Activated naive CD4-positive, alpha-beta T cell treated with anti-CD3 and anti-CD28 coated beads for 36 hours (primary cell): ENCODE measurements at regions not wholly inside any gene's neighbourhood (a gene's known extent, or its start where the extent isn't known, plus 50 kb on each side); places are given as distances from the start of the nearest gene placed in this dataset.

Experiments
- CTCF ChIA-PET: fragments of 350-600 bp; sonication (Branson Sonifier 250); formaldehyde crosslinking; loops from one replicate; lab custom pipeline; 2021; ENCODE audit warnings: antibody characterized with exemption; lab: Charles Lee
- DNase-seq: peaks from one replicate; pipeline ENCODE4 v3.0.0-alpha.2; 2020
- H3K27ac Mint-ChIP-seq: one replicate; pipeline ENCODE4 v1.8.0; 2021; ENCODE audit warnings: mild to moderate bottlenecking, mixed read lengths
- H3K27me3 Mint-ChIP-seq: one replicate; pipeline ENCODE4 v1.8.0; 2021; ENCODE audit warnings: low read depth, mixed read lengths
- H3K36me3 Mint-ChIP-seq: one replicate; pipeline ENCODE4 v1.8.0; 2021; ENCODE audit warnings: low read depth, mixed read lengths
- H3K4me1 Mint-ChIP-seq: one replicate; pipeline ENCODE4 v1.8.0; 2021; ENCODE audit warnings: low read depth, mixed read lengths
- H3K4me3 Mint-ChIP-seq: one replicate; pipeline ENCODE4 v1.8.0; 2021; ENCODE audit warnings: mild to moderate bottlenecking, moderate library complexity, mixed read lengths
- H3K9me3 Mint-ChIP-seq: one replicate; pipeline ENCODE4 v1.8.0; 2021; ENCODE audit warnings: mixed read lengths
- intact Hi-C: fragments of 100-400 bp; cut with micrococcal nuclease; formaldehyde crosslinking; loops from one replicate; pipeline ENCODE4 v1.15.1; 2023

DNA sequence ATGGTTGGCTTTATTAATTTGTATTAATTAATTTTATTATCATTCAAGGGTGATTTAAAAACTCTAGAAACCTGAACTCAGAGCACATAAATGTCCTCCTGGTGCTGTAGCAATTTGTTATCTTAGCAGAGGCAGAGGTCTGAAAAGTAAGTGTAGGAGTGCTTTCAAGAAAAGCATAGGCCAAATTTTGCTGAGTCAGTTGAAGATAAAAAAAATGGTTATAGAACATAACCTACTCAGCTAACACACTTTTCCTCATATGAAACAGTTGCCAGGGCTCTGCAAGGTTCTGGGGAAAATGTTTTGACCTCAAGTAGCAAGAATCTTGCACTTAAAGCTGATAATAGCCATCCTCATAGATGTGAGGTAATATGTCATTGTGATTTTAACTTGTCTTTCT, 53.5 kb upstream of the CHODL start:
- H3K9me3 Mint-ChIP-seq: peaks cover 10% of the 10 kb centered on the region
- DNase-seq: no peak
- intact Hi-C loops: no loop called here
- no peak overlapping the region for H3K4me3 Mint-ChIP-seq
- no peaks in the 10 kb centered on the region for H3K27me3 Mint-ChIP-seq
- H3K27ac Mint-ChIP-seq: no peak overlapping the region
- no peaks in the 10 kb centered on the region for H3K36me3 Mint-ChIP-seq
- no peaks in the 10 kb centered on the region for H3K4me1 Mint-ChIP-seq
- CTCF ChIA-PET: interaction anchor here (0.7 kb wide), 1 partner anchor 112 kb away, joined by 4 read pairs; no protein-coding TSS in a partner anchor

DNA sequence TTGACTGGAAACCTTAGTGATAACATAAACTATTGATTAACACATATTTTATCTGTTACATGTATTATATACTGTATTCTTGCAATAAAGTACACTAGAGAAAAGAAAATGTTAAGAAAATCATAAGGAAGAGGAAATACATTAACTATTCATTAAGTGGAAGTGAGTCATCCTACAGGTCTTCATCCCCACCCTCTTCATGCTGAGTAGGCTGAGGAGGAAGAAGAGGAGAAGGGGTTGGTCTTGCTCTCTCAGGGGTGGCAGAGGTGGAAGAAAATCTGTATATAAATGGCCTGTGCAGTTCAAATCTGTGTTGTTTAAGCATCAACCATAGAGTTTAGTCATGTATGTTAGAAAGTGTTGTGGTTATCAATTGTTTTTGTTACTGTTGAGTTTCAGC, 66.1 kb upstream of the CHODL start:
- no peaks in the 10 kb centered on the region for H3K36me3 Mint-ChIP-seq
- DNase-seq: no peak
- intact Hi-C loops: no loop called here
- H3K27me3 Mint-ChIP-seq: no peaks in the 10 kb centered on the region
- H3K4me3 Mint-ChIP-seq: no peak overlapping the region
- CTCF ChIA-PET: no interaction called here
- H3K4me1 Mint-ChIP-seq: no peaks in the 10 kb centered on the region
- no peak overlapping the region for H3K27ac Mint-ChIP-seq
- peaks cover 4% of the 10 kb centered on the region for H3K9me3 Mint-ChIP-seq

- Mint-ChIP-seq H3K27me3 (no peaks in the 10 kb centered on the region), H3K4me1 (no peaks in the 10 kb centered on the region), H3K27ac (no peak overlapping the region), H3K36me3 (no peaks in the 10 kb centered on the region), H3K4me3 (no peak overlapping the region), H3K9me3 (peaks cover 4% of the 10 kb centered on the region)
- DNase-seq: no peak
- intact Hi-C loops: no loop called here
- CTCF ChIA-PET: no interaction called here
These were observed 70.3 kb upstream of the CHODL start for GRCh38 chr21:18174370-18174769.

DNA sequence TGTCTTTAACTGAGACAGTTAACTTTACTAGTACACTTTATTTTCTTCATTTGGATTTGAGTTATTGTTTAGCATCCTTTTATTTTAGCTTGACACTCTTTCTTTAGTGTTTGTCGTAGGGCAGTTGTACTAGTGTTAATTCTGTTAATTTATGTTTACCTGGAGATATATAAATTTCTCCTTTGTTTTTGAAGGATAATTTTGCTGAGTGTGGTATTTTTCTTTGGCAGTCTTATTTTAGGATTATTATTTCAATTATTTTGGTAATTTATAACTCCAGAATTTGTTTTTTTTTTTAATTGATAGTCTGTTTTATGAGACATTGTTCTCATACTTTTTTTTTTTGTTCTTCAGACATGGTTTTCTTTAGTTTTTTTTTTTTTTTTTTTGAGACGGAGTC, 73.8 kb upstream of the CHODL start:
- CTCF ChIA-PET: interaction anchor here (0.7 kb wide), 1 partner anchor 341 kb away, joined by 6 read pairs; no protein-coding TSS in a partner anchor
- Mint-ChIP-seq H3K9me3 (peaks cover 1% of the 10 kb centered on the region), H3K4me1 (no peaks in the 10 kb centered on the region), H3K4me3 (no peak overlapping the region), H3K36me3 (no peaks in the 10 kb centered on the region), H3K27ac (no peak overlapping the region), H3K27me3 (no peaks in the 10 kb centered on the region)
- intact Hi-C loops: no loop called here
- DNase-seq: no peak

GRCh38 chr21:18170221-18170620, 74.4 kb upstream of the CHODL start:
- H3K27me3 Mint-ChIP-seq: no peaks in the 10 kb centered on the region

DNA sequence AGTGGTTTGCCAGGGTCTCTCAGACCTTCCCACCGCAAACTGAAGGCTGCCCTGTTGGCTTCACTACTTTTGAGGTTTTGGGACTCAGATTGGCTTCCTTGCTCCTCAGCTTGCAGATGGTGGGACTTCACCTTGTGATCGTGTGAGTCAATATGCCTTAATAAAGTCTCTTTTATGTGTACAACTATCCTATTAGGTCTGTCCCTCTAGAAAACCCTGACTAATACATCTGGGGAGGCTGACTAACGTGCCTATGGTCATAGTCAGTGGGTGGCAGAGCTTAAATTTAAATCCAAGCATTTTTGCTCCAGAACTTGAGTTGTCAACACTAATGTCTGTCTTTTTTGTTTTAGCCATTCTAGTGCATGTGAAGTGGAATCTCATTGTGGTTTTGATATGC, 76.5 kb upstream of the CHODL start:
- peaks cover 1% of the 10 kb centered on the region for H3K9me3 Mint-ChIP-seq
- intact Hi-C loops: no loop called here
- H3K4me1 Mint-ChIP-seq: no peaks in the 10 kb centered on the region
- H3K27ac Mint-ChIP-seq: no peak overlapping the region
- CTCF ChIA-PET: no interaction called here
- no peak for DNase-seq
- H3K27me3 Mint-ChIP-seq: no peaks in the 10 kb centered on the region
- no peaks in the 10 kb centered on the region for H3K36me3 Mint-ChIP-seq
- H3K4me3 Mint-ChIP-seq: no peak overlapping the region

More at GRCh38 chr21:18170221-18170620, 74.4 kb upstream of the CHODL start:
- no peaks in the 10 kb centered on the region for H3K36me3 Mint-ChIP-seq
- no peak for DNase-seq
- H3K4me3 Mint-ChIP-seq: no peak overlapping the region
- CTCF ChIA-PET: interaction anchor here (0.7 kb wide), 1 partner anchor 340 kb away, joined by 6 read pairs; no protein-coding TSS in a partner anchor
- H3K9me3 Mint-ChIP-seq: peaks cover 1% of the 10 kb centered on the region
- H3K4me1 Mint-ChIP-seq: no peaks in the 10 kb centered on the region
- no peak overlapping the region for H3K27ac Mint-ChIP-seq
- intact Hi-C loops: no loop called here

GRCh38 chr21:18164933-18165332, 79.7 kb upstream of the CHODL start:
- intact Hi-C loops: no loop called here

DNA sequence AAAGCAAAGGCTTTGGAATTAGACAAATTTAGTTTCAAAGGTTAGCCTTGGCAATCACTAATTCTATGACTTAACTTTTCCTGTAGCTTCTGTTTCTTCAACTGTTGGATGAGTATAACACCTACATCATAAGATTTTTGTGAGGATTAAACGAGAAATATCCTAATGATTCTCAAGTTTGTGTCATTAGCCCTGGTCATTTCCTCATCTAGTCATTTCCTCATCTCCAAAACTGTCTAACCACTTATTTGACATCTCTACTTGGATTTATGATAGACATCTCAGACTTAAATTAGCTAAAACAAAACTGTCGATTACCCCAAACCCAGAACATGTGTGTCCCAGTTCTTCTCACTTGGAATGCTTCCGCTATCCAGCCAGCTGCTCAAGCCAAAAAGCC, 80.2 kb upstream of the CHODL start:
- peaks cover 3% of the 10 kb centered on the region for H3K9me3 Mint-ChIP-seq
- intact Hi-C loops: no loop called here
- no peak for DNase-seq

More at GRCh38 chr21:18164933-18165332, 79.7 kb upstream of the CHODL start:
- H3K4me3 Mint-ChIP-seq: no peak overlapping the region
- no peaks in the 10 kb centered on the region for H3K27me3 Mint-ChIP-seq
- peaks cover 3% of the 10 kb centered on the region for H3K9me3 Mint-ChIP-seq
- no peak overlapping the region for H3K27ac Mint-ChIP-seq
- H3K36me3 Mint-ChIP-seq: no peaks in the 10 kb centered on the region
- no peak for DNase-seq
- no peaks in the 10 kb centered on the region for H3K4me1 Mint-ChIP-seq
- CTCF ChIA-PET: no interaction called here

GRCh38 chr21:18163956-18164355, 80.7 kb upstream of the CHODL start:
- no peaks in the 10 kb centered on the region for H3K36me3 Mint-ChIP-seq
- intact Hi-C loops: no loop called here
- CTCF ChIA-PET: no interaction called here
- H3K4me3 Mint-ChIP-seq: no peak overlapping the region
- no peaks in the 10 kb centered on the region for H3K27me3 Mint-ChIP-seq
- peaks cover 3% of the 10 kb centered on the region for H3K9me3 Mint-ChIP-seq
- no peaks in the 10 kb centered on the region for H3K4me1 Mint-ChIP-seq
- no peak for DNase-seq
- H3K27ac Mint-ChIP-seq: no peak overlapping the region

More for the DNA sequence above, 80.2 kb upstream of the CHODL start:
- CTCF ChIA-PET: no interaction called here
- Mint-ChIP-seq H3K27ac (no peak overlapping the region), H3K4me3 (no peak overlapping the region), H3K27me3 (no peaks in the 10 kb centered on the region), H3K4me1 (no peaks in the 10 kb centered on the region), H3K36me3 (no peaks in the 10 kb centered on the region)

DNA sequence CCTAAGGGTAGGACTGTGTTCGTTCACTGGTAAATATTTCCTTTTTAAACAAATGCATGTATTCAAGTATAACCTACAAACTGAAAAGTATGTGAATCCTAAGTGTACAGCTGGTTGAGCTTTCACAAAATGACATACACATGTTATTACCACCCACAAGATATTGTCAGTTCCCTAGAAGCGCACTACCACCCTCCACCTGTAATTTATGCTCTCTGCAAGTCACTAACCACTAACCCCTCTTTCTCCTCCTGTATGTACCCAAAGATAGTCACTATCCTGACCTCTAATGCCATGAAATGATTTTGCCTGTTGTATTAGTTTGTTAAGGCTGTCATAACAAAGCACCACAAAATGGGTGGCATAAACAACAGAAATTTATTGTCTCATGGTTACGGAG, 82.8 kb upstream of the CHODL start:
- Mint-ChIP-seq H3K27me3 (no peaks in the 10 kb centered on the region), H3K36me3 (no peaks in the 10 kb centered on the region), H3K4me1 (no peaks in the 10 kb centered on the region), H3K4me3 (no peak overlapping the region), H3K27ac (no peak overlapping the region), H3K9me3 (peaks cover 2% of the 10 kb centered on the region)
- CTCF ChIA-PET: no interaction called here
- intact Hi-C loops: no loop called here
- no peak for DNase-seq

- Mint-ChIP-seq H3K9me3 (peaks cover 2% of the 10 kb centered on the region), H3K4me3 (no peak overlapping the region), H3K27me3 (no peaks in the 10 kb centered on the region), H3K36me3 (no peaks in the 10 kb centered on the region), H3K4me1 (no peaks in the 10 kb centered on the region), H3K27ac (no peak overlapping the region)
- CTCF ChIA-PET: no interaction called here
- intact Hi-C loops: no loop called here
- no peak for DNase-seq
These were observed 87.2 kb upstream of the CHODL start for GRCh38 chr21:18157406-18157805.

DNA sequence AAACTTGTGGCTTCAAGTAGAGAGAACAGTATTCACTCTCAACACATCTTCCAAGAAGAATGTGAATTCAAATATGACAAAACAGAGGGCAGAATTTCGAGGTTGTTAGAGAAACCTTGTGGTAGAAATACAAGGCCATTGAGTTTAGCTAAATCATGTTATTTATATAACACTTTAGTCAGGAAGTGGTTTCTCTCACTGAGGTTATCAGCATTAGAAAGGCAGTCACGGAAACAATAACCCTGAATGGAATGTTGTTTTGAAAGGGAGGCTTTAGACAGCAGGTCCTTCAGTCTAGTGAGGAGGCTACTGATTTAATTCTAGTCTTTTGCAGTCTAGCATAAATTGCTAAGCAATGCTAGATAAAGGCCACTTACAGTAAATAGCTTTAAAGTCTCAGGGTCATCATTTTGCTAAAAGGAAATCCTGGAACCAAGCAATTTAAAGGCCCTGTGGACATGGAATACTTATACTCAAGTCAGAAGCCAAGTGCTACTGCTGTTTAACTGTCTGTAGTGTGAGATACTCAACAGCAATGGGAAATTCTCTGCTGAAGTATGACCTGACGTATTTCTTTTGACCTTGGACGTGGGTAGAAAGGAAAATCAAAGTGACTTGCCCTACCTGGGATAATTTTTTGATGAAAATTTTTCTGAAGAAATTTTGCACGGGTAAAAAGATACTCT, 89.0 kb upstream of the CHODL start:
- Mint-ChIP-seq H3K4me1 (no peaks in the 10 kb centered on the region), H3K4me3 (no peak overlapping the region), H3K36me3 (no peaks in the 10 kb centered on the region), H3K27ac (no peak overlapping the region), H3K27me3 (no peaks in the 10 kb centered on the region), H3K9me3 (no peaks in the 10 kb centered on the region)
- intact Hi-C loops: no loop called here
- CTCF ChIA-PET: no interaction called here
- DNase-seq: no peak

DNA sequence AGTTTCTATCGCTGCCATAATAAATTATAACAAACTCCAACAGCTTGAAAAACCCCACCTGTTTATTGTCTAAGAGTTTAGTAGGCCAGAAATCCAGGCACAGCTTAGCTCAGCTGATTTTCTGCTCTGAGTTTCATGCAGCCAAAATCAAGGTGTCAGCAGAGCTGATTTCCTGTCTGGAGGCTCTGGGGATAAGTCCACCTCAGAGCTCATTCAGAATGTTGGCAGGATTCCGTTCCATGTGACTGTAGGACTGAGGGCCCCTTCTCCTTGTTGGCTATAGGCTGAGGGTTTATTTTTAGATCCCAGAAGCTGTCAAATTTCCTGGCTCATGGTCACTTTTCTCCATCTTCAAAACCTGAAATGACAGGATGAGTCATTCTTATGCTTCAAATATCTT, 91.6 kb upstream of the CHODL start:
- no peaks in the 10 kb centered on the region for H3K36me3 Mint-ChIP-seq
- H3K9me3 Mint-ChIP-seq: no peaks in the 10 kb centered on the region
- intact Hi-C loops: no loop called here
- CTCF ChIA-PET: no interaction called here
- H3K27me3 Mint-ChIP-seq: no peaks in the 10 kb centered on the region
- no peaks in the 10 kb centered on the region for H3K4me1 Mint-ChIP-seq
- no peak for DNase-seq
- H3K4me3 Mint-ChIP-seq: no peak overlapping the region
- H3K27ac Mint-ChIP-seq: no peak overlapping the region
